ENCODE measurements at regions not wholly inside any gene's neighbourhood (a gene's known extent, or its start where the extent isn't known, plus 50 kb on each side); places are given as distances from the start of the nearest gene placed in this dataset.

DNA sequence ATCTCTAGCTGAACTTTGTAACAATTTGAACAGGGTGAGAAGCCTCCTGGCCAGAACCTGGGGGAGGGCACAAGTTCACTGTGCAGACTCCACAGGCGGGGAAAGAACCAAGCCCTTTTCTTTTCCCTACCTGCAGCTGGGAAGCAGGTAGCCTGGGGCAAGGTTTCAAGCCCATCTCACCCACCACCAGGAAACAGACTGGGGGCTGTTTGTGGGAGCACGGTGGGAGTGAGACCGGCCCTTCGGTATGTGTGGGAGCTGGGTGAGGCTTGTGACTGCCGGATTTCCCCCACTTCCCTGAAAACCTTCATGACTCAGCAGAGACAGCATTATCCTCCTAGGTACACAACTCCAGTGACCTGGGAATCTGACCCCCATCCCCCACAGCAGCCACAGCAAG, 211.7 kb downstream of the ZNF674 start:
- Histone ChIP-seq H2AFZ (replicated peaks; ENCODE audit: low read length, poor library complexity) (no peak overlapping the region), H3K56ac (ENCODE audit: extremely low read depth, insufficient read depth, low read length) (no peak overlapping the region), H4K5ac (ENCODE audit: low read depth, low read length) (no peak overlapping the region), H2AK5ac (ENCODE audit: low read depth, low read length) (no peak overlapping the region), H3K4me3 (ENCODE audit: insufficient read depth, low read depth, low read length) (no peak overlapping the region), H3K23ac (ENCODE audit: low read depth, low read length) (no peak overlapping the region), H2BK120ac (ENCODE audit: low read depth, low read length) (no peak overlapping the region), H3K27me3 (ENCODE audit: control insufficient read depth, insufficient read depth, low read length) (peaks cover 3% of the 10 kb centered on the region; the same call in 1 of the 2 replicates), H2AK9ac (replicated peaks; ENCODE audit: low read depth, low read length, poor library complexity) (no peak overlapping the region), H3K9me1 (ENCODE audit: insufficient read depth, low read length) (no peaks in the 10 kb centered on the region), H3K36me3 (ENCODE audit: control insufficient read depth, insufficient read depth, low read length) (no peaks in the 10 kb centered on the region), H3K14ac (replicated peaks; ENCODE audit: low read depth, low read length) (no peak overlapping the region), H4K91ac (ENCODE audit: insufficient read depth, low read depth, low read length) (no peak overlapping the region), H3K4me2 (ENCODE audit: low read depth, low read length) (no peak overlapping the region), H3K9me3 (ENCODE audit: control insufficient read depth, insufficient read depth, low read length) (0 out of 2 replicates have a peak, but pooled peaks cover 2% of the 10 kb centered on the region), H3K27ac (ENCODE audit: insufficient read depth, low read length) (no peak overlapping the region), H2BK5ac (ENCODE audit: low read depth, low read length, poor library complexity, severe bottlenecking) (no peak overlapping the region), H3K79me1 (ENCODE audit: low read depth in 1 of 2, low read length in 2 of 2) (no peaks in the 10 kb centered on the region), H4K20me1 (ENCODE audit: insufficient read depth, low read length) (no peaks in the 10 kb centered on the region), H3K18ac (ENCODE audit: low read depth, low read length) (no peak overlapping the region), H3K4me1 (ENCODE audit: control insufficient read depth, insufficient read depth, low read length) (no peaks in the 10 kb centered on the region), H3K9ac (ENCODE audit: low read depth, low read length) (no peak overlapping the region), H2BK20ac (ENCODE audit: low read depth, low read length) (no peak overlapping the region), H2BK15ac (ENCODE audit: low read depth, low read length) (no peak overlapping the region), H4K8ac (ENCODE audit: low read depth in 2 of 2, low read length in 2 of 2) (no peak overlapping the region), H3K4ac (ENCODE audit: low read depth, low read length) (no peak overlapping the region)
- no peak for ATAC-seq (ENCODE audit: low read depth)
- WGBS, 2 experiments (ENCODE audit: extremely low coverage in 2 of 2, insufficient read length in 1 of 2): no CpG with 5 or more reads among the region's 5 CpGs
- dilution Hi-C loops (cut with HindIII; ENCODE audit: low sequenced_read_pairs, unreplicated experiment): no loop called here
- CTCF ChIA-PET: interaction anchor here (0.5 kb wide), 1 partner anchor 708 kb away, joined by 8 read pairs; no protein-coding TSS in a partner anchor
- no peak for TF ChIP-seq RAD21 (IDR thresholded peaks at IDR 0.05; ENCODE audit: low read length)
- no peak for TF ChIP-seq ELK1 (IDR thresholded peaks at IDR 0.05; ENCODE audit: borderline replicate concordance, low read depth, low read length)
- TF ChIP-seq BHLHE40 (IDR thresholded peaks at IDR 0.05; ENCODE audit: low read depth, low read length): no peak
- DNase-seq: no peak
- intact Hi-C loops (cut with micrococcal nuclease): no loop called here
- no TSS peak for BruUV-seq (replicated peaks)
- POLR2A ChIA-PET (ENCODE audit: unreplicated experiment): no interaction called here
- in situ Hi-C loops (cut with MboI; ENCODE audit: low sequenced_read_pairs): no loop called here

All from IMR-90 (cell line).